Spleen (tissue), 11 donors: ENCODE measurements at regions not wholly inside any gene's neighbourhood (a gene's known extent, or its start where the extent isn't known, plus 50 kb on each side); places are given as distances from the start of the nearest gene placed in this dataset.
"Not testable (repeated sequence)": the region's sequence is repeated elsewhere in the genome, so short reads cannot be mapped to it uniquely, and the experiment has no call there.

Source experiments
- DNase-seq: peaks from one replicate; pipeline ENCODE4 v3.0.0-alpha.2; 2020
- H3K27ac ChIP-seq, 8 donors: fragments of 200-600 bp; sonication (generic) in 7 of 8; 1 replicate in 4 of 8; 2 replicates in 4 of 8; pipeline versions ENCODE4 v1.5.0 to v1.8.0; 2016 to 2021; ENCODE audit warnings: inconsistent platforms in 4 of 8, mild to moderate bottlenecking in 4 of 8, moderate library complexity in 1 of 8
- H3K27me3 ChIP-seq, 7 donors: fragments of 200-600 bp; sonication (generic) in 6 of 7; replicated peaks in 1 of 7; 1 replicate in 4 of 7; 2 replicates in 3 of 7; pipeline versions ENCODE4 v1.5.0 to v1.8.0; 2016 to 2021; ENCODE audit warnings: inconsistent platforms in 3 of 7, mild to moderate bottlenecking in 1 of 7
- H3K36me3 ChIP-seq, 6 donors: fragments of 200-600 bp; sonication (generic) in 5 of 6; 1 replicate in 4 of 6; 2 replicates in 2 of 6; pipeline versions ENCODE4 v1.5.0 to v1.8.0; 2016 to 2021; ENCODE audit warnings: inconsistent platforms in 2 of 6
- H3K4me1 ChIP-seq, 6 donors: fragments of 200-600 bp; sonication (generic) in 5 of 6; 1 replicate in 3 of 6; 2 replicates in 3 of 6; pipeline versions ENCODE4 v1.5.0 to v1.8.0; 2016 to 2021; ENCODE audit warnings: inconsistent platforms in 3 of 6
- H3K4me3 ChIP-seq, 8 donors: fragments of 200-600 bp; sonication (generic) in 7 of 8; 1 replicate in 4 of 8; 2 replicates in 4 of 8; pipeline versions ENCODE4 v1.5.0 to v1.8.0; 2016 to 2021; ENCODE audit warnings: inconsistent platforms in 4 of 8, mild to moderate bottlenecking in 4 of 8, moderate library complexity in 2 of 8
- H3K9me3 ChIP-seq, 8 donors: fragments of 200-600 bp; sonication (generic) in 7 of 8; 1 replicate in 4 of 8; 2 replicates in 4 of 8; pipeline versions ENCODE4 v1.5.0 to v1.8.0; 2016 to 2021; ENCODE audit warnings: inconsistent platforms in 4 of 8
- CTCF ChIP-seq, 11 experiments: fragments of 200-600 bp in 7 of 11; fragments of 450-650 bp in 4 of 11; sonication (generic) in 4 of 11; IDR thresholded peaks in 8 of 11; conservative IDR thresholded peaks in 3 of 11; 1 replicate in 7 of 11; 2 replicates in 4 of 11; pipeline versions ENCODE4 v1.4.0 to v1.8.0; 2016 to 2021; ENCODE audit warnings: antibody characterized with exemption in 11 of 11, inconsistent platforms in 4 of 11, mild to moderate bottlenecking in 1 of 11
- POLR2A ChIP-seq, 3 donors: fragments of 450-650 bp; IDR thresholded peaks; one replicate each; pipeline ENCODE4 v1.5.1; 2017; ENCODE audit warnings: antibody characterized with exemption in 3 of 3, mild to moderate bottlenecking in 1 of 3
- POLR2AphosphoS5 ChIP-seq, 3 donors: sonication (generic); formaldehyde crosslinking; IDR thresholded peaks; one replicate each; pipeline ENCODE4 v1.5.1; 2017; ENCODE audit warnings: antibody characterized with exemption in 3 of 3
- WGBS, 5 donors: extraction: QIAGEN DNeasy Blood & Tissue Kit in 3 of 5; methylation state at CpG; one replicate each; pipeline versions ENCODE4 v1.1.5 to v1.1.7; 2013 to 2018; 5-methylcytosine and 5-hydroxymethylcytosine counted together
- intact Hi-C: fragments of 100-400 bp; cut with DNase I; formaldehyde crosslinking; loops from one replicate; pipeline ENCODE4 v1.15.0; 2023; ENCODE audit warnings: low total_unique reads
- donor health status: healthy with polysubstance abuse.
- donor health status: DM: no; HTN: no; CAD: no; lungs with moderate emphysema.
- donor health status: DM: no; HTN: no; CAD: no.
- donor health status: Bipolar disorder and iron deficiency.
- donor health status: healthy.
- donor health status: DM: no; HTN: no; CAD: no.
- donor health status: DM: yes; HTN: yes; CAD: no.

GRCh38 chr2:226544596-226545210 lies 254.9 kb downstream of the IRS1 start:
- intact Hi-C loops, result no loop called here

GRCh38 chr2:226540204-226540994 lies 259.2 kb downstream of the IRS1 start:
- H3K27me3 ChIP-seq, result no peaks in the 10 kb centered on the region
- H3K9me3 ChIP-seq, result no peaks in the 10 kb centered on the region
- no peak for DNase-seq
- H3K36me3 ChIP-seq, result no peaks in the 10 kb centered on the region
- WGBS, 5 donors, result 67 to 82% (median 77%) methylated on average over 3 of the region's 3 CpGs
- no peak for TF ChIP-seq CTCF (IDR thresholded peaks at IDR 0.05 in 8 of 11, conservative IDR thresholded peaks at IDR 0.05 in 3 of 11)
- no peak for TF ChIP-seq POLR2A (IDR thresholded peaks at IDR 0.05)
- TF ChIP-seq POLR2AphosphoS5 (IDR thresholded peaks at IDR 0.05), result no peak
- intact Hi-C loops, result no loop called here
- no peak overlapping the region for H3K27ac ChIP-seq
- H3K4me1 ChIP-seq, result no peaks in the 10 kb centered on the region
- no peak overlapping the region for H3K4me3 ChIP-seq

More at GRCh38 chr2:226544596-226545210, 254.9 kb downstream of the IRS1 start:
- no peak overlapping the region for H3K4me3 ChIP-seq
- TF ChIP-seq POLR2AphosphoS5 (IDR thresholded peaks at IDR 0.05), result no peak
- no peak for TF ChIP-seq POLR2A (IDR thresholded peaks at IDR 0.05)
- no peak for DNase-seq
- no peaks in the 10 kb centered on the region for H3K36me3 ChIP-seq
- no peaks in the 10 kb centered on the region for H3K4me1 ChIP-seq
- H3K27me3 ChIP-seq, result no peaks in the 10 kb centered on the region
- no peak overlapping the region for H3K27ac ChIP-seq
- 71 to 88% (median 78%) methylated on average over 2 of the region's 2 CpGs for WGBS, 5 donors
- no peaks in the 10 kb centered on the region for H3K9me3 ChIP-seq

- H3K9me3 ChIP-seq, result peaks cover 0 to 4% (median 0%) of the 10 kb centered on the region in 8 donors
- WGBS, 5 donors, result 81 to 91% (median 88%) methylated on average over 7 of the region's 7 CpGs
- intact Hi-C loops, result no loop called here
- no peaks in the 10 kb centered on the region for H3K27me3 ChIP-seq
- DNase-seq, result no peak
- TF ChIP-seq CTCF (IDR thresholded peaks at IDR 0.05 in 8 of 11, conservative IDR thresholded peaks at IDR 0.05 in 3 of 11) (no peak), POLR2AphosphoS5 (IDR thresholded peaks at IDR 0.05) (no peak), POLR2A (IDR thresholded peaks at IDR 0.05) (no peak)
- no peaks in the 10 kb centered on the region for H3K4me1 ChIP-seq
- no peaks in the 10 kb centered on the region for H3K36me3 ChIP-seq
- H3K4me3 ChIP-seq, result no peak overlapping the region
- no peak overlapping the region for H3K27ac ChIP-seq
These were observed 263.2 kb downstream of the IRS1 start for GRCh38 chr2:226536410-226536809.

- DNase-seq, H3K27ac ChIP-seq, H3K4me3 ChIP-seq, H3K4me1 ChIP-seq, H3K36me3 ChIP-seq, intact Hi-C loops, H3K27me3 ChIP-seq, H3K9me3 ChIP-seq: not testable (repeated sequence)
- WGBS, 5 donors, result 82 to 89% (median 85%) methylated on average over 4 of the region's 4 CpGs
These were observed 266.6 kb downstream of the IRS1 start for GRCh38 chr2:226532976-226533375.

- Histone ChIP-seq H3K27me3 (no peaks in the 10 kb centered on the region), H3K4me3 (no peak overlapping the region), H3K27ac (no peak overlapping the region), H3K4me1 (no peaks in the 10 kb centered on the region), H3K9me3 (peaks cover 0 to 4% (median 0%) of the 10 kb centered on the region in 8 donors), H3K36me3 (no peaks in the 10 kb centered on the region)
- WGBS, 5 donors, result 83 to 89% (median 84%) methylated on average over 12 of the region's 12 CpGs
- intact Hi-C loops, result no loop called here
- no peak for TF ChIP-seq POLR2A (IDR thresholded peaks at IDR 0.05)
- no peak for TF ChIP-seq POLR2AphosphoS5 (IDR thresholded peaks at IDR 0.05)
- no peak for TF ChIP-seq CTCF (IDR thresholded peaks at IDR 0.05 in 8 of 11, conservative IDR thresholded peaks at IDR 0.05 in 3 of 11)
- no peak for DNase-seq
These were observed 268.4 kb downstream of the IRS1 start for GRCh38 chr2:226531061-226531810.
